GM18502 (cell line): ENCODE measurements at regions not wholly inside any gene's neighbourhood (a gene's known extent, or its start where the extent isn't known, plus 50 kb on each side); places are given as distances from the start of the nearest gene placed in this dataset.
"Not testable (repeated sequence)": the region's sequence is repeated elsewhere in the genome, so short reads cannot be mapped to it uniquely, and the experiment has no call there.

ENCODE experiments used
- ATAC-seq: cut with Tn5 transposase; IDR thresholded peaks from one replicate; pipeline ENCODE4 v1.9.1; 2021; ENCODE audit warnings: mild to moderate bottlenecking; ENCODE audit not compliant: unreplicated experiment, poor library complexity

DNA sequence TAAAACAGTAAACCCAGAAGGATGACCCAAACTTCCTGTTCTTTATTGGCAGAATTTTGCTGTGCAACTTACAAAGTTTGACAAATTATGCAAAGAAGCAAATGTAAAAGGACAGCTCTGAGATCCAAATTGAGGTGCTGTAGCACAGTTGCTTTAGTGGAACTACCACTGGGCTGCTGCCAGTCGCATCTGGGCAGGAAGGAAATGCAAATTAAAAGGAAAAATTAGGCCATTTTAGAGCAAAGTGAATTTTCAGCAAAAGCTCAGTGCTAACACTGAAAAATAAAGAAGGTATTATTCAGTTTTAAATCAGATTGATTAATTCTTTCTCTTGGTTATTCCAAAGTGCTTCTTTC is 104.5 kb downstream of the ZMAT3 start:
- no peak for ATAC-seq

DNA sequence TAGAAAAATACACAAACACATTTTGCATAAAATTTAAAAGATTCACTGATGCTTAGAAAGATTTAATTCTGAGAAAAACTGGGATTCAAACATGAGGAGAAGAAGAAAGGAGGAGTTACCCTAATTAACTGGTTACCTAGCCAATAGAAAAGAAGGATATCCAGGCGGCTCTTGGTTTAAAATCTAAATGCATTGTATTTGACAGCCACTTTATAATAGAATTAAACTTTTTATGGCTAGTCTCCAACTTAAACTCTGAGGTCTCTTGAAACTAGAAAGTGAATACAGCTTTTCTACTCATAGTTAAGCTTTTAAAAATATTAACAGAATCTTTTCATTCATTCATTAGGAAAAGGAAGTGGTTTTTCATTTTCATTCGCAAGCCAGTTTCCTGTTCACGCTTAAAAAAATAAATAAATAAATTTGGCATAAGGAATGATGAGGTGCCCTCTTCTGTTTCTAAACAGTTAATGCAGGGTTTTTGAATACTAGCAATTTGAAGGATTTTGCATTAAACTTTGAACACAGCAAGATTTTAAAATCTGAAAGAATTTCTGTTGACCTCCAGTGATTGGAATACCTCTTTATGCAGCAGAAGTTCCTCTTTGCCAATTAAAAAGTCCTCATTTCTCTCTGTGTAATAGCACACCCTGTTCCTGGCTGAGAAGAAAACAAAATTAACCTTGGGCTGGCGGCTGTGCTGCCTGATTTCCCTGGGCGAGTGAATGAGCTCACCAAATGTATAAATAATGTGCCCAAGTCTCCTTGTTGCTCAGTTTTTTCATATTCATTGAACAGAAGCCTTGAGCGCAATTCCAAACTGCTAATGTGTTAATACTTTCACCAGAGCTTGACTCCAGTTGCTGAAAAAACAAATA is 105.1 kb downstream of the ZMAT3 start:
- ATAC-seq: peak; percentile 31

DNA sequence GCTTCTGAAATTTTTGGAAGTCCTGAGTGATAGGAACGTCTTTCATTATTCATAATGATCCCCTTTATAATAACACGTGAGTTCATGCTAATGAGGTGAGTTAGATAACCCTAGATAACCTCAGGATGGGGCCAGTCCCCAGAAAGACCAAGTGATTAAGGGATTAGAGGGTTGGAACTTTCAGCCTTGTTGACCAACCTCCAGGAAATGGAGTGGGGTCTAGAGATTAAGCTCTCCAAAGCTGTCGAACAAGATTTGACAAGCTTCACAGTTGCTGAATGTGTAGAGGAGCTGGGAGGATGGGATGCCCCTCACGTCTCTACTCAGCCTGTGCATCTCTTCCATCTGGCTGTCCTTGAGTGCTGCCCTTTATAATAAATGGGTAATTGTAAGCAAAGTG is 107.1 kb downstream of the ZMAT3 start:
- ATAC-seq: no peak

DNA sequence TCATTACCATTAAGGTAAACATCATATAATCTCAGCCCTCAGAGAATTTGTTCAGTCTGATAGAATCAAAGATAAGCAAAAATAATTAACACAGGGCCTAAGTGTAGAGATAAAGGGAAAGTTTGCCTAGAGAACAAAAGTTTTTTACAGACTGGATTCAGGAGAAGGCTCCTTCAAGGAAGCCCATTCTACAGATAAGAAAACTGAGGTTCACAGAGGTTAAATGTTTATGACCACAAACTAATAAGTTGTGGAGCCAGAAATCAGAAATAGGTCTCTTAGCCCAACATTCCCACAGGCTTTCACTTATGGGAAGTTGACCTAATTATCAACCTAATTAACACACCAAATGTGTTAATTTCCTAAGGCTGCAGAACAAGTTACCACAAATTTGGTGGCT is 110.7 kb downstream of the ZMAT3 start:
- ATAC-seq: no peak

DNA sequence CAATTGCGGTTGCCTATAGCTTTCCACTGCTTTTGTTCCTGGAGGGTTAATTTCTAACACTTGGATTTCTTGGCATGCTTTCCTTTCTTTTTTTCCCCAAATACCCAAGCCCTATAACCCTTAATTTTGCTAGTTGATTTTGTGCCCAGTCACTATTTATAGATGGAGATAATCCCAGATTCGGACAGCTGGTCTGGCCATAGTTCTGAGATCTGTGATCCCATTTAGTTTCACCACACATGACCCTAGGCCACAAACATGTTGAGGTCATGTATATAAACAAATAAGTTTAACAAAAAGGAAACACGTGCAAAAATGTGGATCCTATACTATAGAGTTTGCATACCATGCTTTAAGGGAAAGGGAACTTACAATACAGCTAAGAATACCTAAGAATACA is 111.4 kb downstream of the ZMAT3 start:
- no peak for ATAC-seq

DNA sequence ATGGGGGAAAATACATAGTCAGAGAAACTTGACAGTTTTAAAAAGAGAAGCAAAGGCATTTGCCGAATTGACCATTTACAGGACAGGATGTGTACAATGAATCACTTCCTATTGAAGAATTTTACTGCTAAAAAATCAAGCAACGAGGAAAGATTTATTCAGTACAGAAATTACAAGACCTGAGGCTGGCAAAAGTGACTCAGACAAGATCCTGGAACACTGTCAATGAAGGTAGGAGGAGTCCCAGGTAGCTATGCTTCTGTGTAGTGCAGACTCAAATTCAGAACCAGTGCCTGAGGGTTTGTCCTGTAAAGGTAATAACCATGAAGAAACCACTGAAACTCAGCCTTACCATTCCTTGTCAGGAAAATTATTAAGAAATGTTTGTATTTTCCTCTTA is 120.9 kb downstream of the ZMAT3 start:
- no peak for ATAC-seq

DNA sequence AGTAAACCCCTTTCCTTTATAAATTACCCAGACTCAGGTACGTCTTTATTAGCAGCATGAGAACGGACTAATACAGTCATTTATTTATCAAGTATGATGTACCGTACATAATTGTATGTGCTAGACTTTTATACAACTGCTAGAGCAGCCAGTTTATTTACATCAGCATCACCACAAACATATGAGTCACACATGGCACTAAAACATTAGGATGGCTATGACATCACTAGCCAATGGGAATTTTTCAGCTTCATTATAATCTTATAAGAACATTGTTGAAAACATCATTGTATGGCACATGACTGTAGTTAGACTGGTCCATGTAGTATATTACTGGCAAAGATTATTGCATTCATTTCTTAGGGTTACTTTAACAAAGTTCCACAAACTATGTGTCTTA is 121.7 kb downstream of the ZMAT3 start:
- no peak for ATAC-seq

DNA sequence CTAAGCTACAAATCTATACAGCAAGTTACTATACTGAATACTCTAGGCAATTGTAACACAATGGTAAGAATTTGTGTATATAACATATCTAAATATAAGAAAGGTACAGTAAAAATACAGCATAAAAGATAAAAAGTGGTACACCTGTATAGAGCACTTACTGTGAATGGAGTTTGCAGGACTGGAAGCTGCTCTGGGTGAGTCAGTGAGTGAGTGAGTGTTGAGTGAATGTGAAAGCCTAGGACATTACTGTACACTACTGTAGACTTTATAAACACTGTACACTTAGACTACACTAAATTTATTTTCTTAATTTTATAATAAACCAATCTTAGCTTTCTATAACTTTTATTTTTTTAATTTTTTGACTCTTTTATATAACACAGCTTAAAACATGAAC is 123.1 kb downstream of the ZMAT3 start:
- no peak for ATAC-seq

DNA sequence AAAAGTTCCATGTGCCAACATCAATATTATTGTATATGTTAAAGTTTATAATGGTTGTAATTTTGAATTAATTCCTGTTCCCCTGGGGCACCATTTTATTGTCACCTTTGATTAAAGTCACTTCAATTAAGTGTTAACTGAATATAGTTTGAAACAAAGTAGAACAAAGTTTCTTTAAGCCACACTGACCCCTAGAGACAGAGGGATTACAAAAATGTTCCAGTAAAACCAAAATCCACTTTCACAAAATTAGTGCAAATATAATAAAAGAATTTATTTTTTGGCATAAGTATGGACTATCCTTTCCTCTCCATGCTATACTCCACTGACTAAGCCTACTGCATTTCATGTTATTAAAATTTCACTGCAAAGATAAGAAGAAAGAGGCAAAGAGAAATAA is 123.9 kb downstream of the ZMAT3 start:
- ATAC-seq: no peak

DNA sequence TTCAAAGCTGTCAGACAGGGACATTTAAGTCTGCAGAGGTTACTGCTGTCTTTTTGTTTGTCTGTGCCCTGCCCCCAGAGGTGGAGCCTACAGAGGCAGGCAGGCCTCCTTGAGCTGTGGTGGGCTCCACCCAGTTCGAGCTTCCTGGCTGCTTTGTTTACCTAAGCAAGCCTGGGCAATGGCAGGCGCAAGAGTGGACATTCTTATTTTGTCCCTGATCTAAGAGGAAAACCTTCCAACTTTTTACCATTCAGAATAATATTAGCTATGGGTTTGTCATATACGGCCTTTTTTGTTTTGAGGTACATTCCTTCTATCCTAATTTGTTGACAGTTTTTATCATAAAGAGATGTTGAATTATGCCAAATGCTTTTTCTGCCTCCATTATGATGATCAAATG is 129.3 kb downstream of the ZMAT3 start:
- ATAC-seq: not testable (repeated sequence)

DNA sequence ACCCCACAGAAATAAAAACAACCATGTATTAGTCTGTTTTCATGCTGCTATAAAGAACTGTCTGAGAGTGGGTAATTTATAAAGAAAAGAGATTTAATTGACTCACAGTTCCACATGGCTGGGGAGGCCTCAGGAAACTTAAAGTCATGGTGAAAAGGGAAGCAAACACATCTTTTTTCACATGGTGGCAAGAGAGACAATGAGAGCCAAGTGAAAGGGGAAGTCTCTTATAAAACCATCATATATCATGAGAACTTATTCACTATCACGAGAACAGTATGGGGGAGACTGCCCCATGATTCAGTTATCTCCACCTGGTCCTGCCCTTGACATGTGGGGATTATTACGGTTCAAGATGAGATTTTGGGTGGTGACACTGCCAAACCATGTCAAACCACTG is 141.5 kb downstream of the ZMAT3 start:
- no peak for ATAC-seq

DNA sequence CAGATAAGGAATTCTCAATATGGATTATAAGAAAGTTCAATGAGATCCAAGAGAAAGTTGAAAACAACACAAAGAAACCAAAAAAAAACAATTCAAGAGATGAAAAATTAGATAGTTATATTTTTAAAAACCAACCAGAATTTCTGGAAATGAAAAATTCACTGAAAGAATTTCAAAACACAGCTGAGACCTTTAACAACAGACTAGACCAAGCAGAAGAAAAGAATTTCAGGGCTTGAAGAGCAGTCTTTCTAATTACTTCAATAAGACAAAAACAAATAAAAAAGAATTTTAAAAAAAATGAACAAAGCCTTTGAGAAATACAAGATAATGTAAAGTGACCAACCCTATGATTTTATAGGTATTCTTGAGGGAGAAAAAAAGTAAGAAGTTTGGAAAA is 155.4 kb downstream of the ZMAT3 start:
- no peak for ATAC-seq

DNA sequence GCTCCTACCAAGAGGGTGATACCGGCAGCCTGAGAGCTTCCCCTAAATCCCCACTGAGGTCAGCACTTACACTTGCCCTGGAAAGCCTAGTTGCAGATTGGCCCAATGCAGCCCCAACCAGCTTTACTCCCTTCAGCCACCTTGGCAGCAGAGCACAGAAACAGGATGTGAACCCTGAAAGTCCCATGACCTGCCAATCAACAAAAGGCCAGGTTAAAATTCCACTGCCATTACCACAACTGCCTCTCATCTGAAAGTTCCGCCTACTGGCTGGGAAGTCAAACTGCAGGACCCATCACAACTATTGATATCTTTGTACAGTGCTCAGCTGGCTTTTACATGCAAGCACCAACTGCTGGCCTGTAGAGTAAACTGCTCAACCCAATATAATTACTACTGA is 156.2 kb downstream of the ZMAT3 start:
- no peak for ATAC-seq

DNA sequence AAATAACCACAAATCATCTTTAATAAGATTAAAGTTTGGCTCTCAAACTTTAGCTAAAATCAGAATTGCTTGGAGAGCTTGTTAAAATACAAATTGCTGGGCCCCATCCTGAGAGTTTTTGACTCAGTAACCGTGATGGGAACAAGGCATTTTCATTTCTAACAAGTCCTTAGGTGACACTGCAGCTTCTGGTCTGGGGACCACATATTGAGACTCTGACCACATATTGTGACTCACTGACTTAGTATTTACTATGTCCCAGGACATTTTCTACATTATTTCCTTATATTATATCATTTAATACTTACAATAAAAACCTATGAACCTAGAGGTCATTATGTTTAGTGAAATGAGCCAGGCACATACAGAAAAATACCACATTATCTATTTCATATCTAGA is 164.5 kb downstream of the ZMAT3 start:
- ATAC-seq: no peak

DNA sequence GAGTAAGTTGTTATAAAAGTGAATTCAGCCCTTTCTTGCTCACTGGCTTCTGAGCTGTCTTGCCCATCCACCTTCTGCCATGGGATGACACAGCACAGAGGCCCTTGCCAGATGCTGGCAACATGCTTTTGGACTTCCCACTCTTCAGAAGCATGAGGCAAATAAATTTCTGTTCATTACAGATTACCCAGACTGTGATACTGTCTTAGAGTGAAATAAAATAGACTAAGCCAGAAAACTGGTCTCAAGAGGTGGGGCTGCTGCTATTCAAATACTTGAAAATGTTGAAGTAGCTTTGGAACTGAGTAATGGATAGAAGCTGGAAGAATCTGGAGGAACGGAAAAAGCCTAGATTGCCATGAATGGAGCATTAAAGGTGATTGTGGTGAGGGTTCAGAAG is 170.4 kb downstream of the ZMAT3 start:
- no peak for ATAC-seq

DNA sequence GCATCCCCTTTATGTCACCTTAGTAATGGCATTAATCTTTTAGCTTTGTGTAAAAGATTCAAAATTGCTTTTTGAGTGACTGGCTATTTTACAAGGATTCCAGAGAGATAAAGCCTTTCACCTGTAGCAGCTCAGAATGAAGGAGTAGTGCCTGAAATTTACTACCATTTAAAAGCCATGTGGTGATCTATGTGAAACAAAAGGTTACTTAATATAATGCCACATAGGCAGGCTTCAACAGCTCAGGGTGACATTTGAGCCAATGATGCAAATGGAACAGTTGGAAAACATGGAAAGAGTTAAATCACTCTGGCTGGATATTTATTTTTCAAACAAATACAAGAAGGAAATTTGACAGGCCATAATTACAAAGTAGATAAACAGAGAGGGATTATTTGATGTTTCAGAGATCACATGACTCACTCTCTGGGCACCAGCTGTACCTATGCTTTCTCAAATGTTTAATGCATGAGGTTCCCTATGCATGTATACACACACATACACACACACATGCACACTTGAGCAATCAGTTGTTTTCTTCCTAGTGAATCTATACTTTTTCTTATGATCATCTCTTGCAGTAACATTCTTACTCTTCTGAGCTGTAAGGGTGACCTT is 171.5 kb downstream of the ZMAT3 start:
- ATAC-seq: no peak

DNA sequence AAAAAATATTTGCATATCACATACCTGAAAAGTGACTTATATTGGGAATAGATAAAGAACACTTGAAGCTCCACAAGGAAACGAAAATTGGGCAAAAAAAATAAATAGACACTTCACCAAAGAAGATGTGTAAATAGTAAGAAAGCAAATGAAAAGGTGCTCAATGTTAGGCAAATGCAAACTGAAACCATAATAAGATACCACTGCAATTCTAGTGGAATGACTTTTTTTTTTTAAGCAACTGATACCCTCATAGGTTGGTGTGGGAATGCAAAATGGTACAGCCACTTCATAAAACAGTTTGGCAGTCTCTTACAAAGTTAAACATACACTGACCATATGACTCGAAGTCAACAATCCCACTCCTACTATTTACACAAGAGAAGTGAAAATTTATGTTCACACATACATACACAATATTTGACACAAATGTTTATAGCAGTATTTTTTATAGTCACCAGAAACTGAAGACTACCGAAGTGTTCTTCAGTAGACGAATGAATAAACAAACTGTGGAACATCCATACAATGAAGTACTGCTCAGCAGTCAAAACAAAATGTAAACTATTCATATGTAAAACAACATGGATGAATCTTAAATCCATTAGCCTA is 176.3 kb downstream of the ZMAT3 start:
- ATAC-seq: no peak
